ENCODE measurements at regions not wholly inside any gene's neighbourhood (a gene's known extent, or its start where the extent isn't known, plus 50 kb on each side); places are given as distances from the start of the nearest gene placed in this dataset.
"Not testable (repeated sequence)": the region's sequence is repeated elsewhere in the genome, so short reads cannot be mapped to it uniquely, and the experiment has no call there.

DNA sequence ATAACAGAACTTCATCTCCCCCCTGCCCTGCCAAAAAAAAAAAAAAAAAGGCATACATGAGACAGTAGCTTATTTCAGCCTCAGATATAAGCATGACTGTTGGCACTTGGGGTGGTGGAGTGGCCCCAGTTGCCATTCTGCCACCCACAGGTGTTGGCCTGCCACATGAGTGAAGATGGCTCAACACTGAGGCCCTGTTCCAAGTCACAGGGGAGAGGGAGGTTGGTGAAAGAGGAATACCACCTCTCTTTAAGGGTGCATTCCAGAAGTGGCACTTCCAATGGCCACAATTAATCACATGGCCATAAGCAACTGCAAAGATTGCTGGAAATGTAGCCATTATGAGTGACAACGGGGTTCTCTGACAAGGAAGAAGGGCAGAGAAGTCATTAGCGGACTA, 61.9 kb upstream of the JARID2 start:
- no peak for FAIRE-seq

DNA sequence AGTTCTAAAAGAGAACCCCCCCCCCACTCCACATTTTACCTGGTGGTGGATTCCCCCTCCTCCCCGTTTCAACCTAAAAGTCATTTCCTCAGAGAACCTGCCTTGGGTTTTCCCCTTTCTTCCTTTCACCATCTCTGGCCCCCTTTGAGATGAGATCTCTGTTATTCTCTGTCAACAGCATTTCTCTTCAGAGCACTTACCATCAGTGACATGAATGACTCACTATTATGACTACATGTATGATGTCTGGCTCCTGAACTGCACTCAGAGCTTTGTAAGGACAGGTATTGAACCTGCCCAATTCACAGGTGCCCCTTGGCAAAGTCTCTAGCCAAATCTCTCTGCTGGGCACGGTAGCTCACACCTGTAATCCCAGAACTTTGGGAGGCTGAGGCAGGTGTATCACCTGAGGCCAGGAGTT, 61.4 kb upstream of the JARID2 start:
- no peak for FAIRE-seq

DNA sequence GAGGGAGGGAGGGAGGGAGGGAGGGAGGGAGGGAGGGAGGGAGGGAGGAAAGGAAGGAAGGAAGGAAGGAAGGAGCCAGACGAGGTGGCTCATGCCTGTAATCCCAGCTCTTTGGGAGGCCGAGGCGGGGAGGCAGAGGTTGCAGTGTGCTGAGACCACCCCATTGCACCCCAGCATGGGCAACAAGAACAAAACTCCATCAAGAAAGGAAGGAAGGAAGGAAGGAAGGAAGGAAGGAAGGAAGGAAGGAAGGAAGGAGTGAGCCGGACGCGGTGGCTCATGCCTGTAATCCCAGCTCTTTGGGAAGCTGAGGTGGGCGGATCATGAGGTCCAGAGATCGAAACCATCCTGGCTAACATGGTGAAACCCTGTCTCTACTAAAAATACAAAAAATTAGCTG, 60.8 kb upstream of the JARID2 start:
- not testable (repeated sequence) for FAIRE-seq

DNA sequence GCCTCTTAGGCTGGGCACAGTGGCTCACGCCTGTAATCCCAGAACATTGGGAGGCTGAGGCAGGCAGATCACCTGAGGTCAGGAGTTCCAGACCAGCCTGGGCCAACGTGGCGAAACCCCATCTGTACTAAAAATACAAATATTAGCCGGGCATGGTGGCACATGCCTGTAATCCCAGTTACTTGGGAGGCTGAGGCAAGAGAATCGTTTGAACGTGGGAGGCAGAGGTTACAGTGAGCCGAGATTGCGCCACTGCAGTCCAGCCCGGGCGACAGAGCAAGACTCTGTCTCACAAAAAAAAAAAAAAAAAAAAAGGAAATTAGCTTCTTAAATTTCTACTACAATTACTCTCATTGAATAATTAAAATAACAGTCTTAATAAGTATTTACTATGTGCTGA, 52.4 kb upstream of the JARID2 start:
- not testable (repeated sequence) for FAIRE-seq

DNA sequence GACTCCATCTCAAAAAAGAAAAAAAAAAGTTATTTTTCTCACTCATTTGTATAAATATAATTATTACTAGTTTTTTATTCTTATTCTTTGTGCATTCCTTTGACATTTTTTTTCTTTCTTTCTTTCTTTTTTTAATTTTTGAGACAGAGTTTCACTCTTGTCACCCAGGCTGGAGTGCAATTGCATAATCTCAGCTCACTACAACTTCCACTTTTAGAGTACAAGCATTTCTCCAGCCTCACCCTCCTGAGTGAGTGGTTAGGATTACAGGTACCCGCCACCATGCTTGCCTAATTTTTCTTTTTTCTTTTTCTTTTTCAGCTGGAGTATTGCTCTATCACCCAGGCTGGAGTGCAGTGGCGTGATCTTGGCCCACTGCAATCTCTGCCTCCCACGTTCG, 51.4 kb upstream of the JARID2 start:
- FAIRE-seq, result no peak
